ENCODE measurements at regions not wholly inside any gene's neighbourhood (a gene's known extent, or its start where the extent isn't known, plus 50 kb on each side); places are given as distances from the start of the nearest gene placed in this dataset.

DNA sequence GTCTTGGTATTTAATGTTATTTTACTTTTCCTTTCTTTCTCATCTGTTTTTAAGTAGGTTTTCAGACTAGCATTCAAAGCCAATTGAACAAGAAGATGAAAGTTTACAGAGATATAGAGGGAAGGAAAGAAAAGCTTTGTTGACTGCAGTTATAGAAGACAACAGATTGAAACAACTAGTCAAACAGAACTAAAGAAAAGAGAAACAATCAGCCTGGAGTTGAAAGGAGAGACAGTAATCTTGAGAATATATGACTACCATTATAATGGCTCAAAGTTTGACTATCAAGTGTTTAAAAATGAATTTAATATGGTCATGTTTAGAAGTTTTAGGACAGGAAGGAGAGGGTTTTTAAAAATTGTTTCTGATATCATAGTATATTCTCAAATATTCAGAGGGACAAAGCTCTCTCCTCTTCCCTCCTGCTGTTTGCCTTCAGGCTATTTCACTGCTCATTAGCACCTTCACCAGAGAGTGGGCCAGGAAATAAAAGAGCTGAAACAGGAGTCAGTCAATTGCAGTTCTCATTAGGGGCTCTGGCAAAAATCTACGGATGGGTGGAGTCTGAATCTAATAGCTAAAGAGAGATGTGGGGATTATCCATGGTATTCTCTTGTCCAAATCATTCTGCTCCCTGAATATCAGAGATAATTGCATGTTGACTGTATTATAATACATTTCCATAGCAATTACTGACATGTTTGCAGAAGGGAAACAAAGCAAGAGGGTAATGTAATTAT, 577.8 kb downstream of the BRINP3 start:
- DNase-seq (ENCODE audit: low spot score): no peak

DNA sequence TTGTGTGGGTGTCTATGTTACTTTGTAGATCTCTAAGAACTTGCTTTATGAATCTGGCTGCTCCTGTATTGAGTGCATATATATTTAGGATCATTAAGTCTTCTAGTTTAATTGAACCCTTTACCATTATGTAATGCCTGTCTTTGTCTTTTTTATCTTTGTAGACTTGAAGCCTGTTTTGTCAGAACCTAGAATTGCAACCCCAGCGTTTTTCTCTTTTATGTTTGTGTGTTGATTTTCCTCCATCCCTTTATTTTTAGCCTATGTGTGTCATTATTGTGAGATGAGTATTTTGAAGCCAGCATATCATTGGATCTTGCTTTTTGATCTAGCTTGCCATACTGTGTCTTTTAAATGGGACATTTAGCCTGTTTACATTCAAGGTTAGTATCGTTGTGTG, 573.2 kb downstream of the BRINP3 start:
- DNase-seq (ENCODE audit: low spot score): no peak

DNA sequence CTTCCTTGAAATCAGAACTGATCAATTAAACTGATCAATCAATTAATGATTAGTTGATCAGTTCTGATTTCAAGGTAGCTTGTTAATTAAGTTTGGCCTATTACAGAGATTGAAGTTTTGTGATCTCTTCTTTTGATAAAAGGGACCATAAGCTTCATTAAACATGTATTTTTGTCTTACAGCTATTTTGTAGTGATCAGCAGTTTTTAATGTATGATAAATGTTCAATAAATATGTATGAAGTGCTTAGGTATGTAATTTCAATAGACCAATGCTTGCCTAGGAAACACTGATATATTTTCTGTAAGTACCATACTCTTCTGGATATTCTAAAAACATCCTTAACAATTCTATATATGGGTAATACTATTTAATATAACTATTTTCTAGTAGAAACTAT, 569.6 kb downstream of the BRINP3 start:
- DNase-seq (ENCODE audit: low spot score): no peak

DNA sequence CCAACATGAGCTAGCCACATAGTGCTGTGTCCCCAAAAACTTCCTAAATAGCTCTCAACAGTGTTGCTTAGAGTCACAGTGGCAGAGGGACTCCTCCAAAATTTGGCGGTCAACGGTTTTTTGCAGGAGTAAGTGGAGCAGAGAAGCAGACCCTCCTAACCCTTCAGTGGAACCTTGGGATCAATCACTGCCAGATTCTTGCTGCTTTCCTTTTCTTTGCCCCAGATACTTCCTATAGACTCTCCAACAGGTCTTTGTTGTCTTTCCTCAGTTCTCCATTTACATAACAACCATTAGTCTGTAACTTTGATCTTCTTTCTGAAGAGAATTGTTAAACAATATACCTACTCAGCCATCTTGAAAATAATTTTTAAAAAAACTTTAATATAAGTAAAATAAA, 556.1 kb downstream of the BRINP3 start:
- DNase-seq (ENCODE audit: low spot score): no peak

DNA sequence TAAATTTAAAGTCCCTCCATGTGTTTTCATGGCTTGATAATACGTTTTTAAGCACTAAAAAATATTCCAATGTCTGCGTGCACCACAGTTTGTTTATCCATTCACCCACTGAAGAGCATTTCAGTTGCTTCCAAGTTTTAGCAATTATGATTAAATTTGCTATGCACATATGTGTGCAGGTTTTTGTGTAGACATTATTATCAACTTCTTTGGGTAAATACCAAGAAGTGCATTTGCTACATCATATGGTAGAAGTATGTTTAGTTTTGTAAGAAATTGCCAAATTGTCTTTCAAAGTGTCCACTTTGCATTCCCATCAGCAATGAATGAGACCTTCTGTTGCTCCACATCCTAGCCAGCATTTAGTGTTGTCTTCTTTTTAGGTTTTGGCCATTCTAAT, 550.0 kb downstream of the BRINP3 start:
- no peak for DNase-seq (ENCODE audit: low spot score)

DNA sequence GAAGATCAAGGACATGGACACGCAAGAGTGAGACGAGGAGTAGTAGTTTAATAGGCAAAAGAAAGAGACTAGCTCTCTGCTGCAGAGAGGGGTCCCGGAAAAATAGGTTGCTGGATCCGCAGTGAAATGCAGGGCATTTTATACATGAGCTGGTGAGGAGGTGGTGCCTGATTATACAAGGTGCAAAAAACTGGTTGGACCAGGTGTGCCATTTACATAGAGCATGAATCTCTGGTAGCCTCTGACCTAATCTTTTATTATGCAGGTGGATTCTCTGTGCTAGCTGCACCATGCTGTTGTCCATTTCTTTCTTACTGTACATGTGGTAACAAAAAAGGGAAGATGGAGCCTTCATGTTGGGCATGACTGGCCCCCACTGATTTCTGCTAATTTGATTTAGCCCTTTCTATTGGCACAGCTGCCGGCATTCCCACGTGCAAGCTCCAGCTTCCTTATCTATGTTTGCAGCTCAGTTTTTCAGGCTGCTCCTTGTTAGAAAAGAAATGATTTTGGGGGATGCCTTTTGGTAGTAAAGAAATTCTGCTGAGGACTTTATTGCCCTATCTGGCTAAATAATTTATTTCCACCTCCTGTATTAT, 548.1 kb downstream of the BRINP3 start:
- no peak for DNase-seq (ENCODE audit: low spot score)

DNA sequence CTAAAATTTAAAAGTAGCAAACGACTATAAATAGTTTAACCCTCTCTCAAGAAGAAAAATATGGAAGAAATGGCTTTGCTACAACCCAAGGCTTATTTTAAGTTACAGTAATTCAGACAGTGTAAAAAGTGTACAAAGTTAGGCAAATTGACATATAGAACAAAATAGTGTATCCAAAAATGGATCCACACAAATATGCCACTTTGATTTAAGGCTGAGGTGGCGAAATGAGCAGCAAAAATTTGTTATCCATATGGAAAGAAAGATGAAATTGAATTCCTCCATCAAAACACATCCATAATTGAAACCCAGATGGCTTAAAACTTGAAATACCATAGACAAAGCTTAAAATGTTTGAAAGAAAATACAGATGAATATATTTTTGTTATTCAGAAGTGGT, 540.8 kb downstream of the BRINP3 start:
- DNase-seq (ENCODE audit: low spot score): no peak

DNA sequence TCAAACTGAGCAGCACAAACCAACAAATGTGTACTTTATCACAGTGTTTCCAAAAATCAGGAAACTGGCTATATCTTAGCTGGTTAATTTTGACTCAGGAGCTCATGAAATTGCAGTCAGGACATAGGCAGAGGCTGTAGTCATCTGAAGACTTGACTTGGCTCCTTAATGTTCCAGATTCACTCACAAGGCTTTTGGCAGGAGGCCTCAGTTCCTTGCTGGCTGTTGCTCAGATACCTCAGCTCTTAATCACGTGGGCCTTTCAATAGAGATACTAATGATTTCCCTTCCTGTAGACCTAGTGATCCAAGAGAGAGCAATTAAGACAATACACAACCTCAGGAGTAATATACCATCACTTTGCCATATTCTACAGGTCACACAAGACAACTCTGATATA, 537.7 kb downstream of the BRINP3 start:
- no peak for DNase-seq (ENCODE audit: low spot score)

DNA sequence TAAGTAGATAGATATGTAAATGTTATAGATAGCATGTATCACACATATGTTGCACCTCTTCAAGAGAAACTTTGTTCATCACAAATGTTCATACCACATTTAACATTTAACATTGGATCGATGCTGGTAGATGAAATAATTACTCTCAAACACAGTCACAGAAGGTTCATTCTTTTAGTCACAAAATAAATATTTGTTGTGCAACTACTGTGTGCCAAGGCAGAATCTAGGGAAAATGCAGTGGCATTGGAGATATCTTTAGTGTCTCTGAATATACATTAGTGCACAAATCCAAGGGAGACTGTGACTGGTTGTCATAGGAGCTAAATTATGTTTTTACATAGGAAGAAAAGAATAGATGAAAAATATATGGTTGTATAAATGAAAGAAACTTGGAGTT, 535.7 kb downstream of the BRINP3 start:
- no peak for DNase-seq (ENCODE audit: low spot score)

DNA sequence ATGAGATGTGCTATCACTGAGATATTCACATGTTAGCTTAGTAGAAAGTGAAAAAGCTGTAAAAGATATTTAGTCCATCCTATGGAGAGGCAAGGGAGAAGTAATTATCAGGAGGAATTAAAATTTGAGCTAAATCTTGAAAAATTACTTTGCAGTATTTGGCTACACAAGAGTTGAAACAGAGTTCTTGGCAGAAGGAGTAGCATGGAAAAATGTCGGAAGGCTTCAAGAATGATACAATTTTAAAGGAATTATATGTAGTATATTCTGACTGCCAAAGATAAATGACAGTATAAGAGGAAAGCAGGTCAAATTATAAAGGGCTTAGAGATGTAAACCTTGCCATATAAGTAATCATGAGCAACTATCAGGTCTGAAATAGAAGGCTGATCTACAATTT, 518.9 kb downstream of the BRINP3 start:
- DNase-seq (ENCODE audit: low spot score): no peak

DNA sequence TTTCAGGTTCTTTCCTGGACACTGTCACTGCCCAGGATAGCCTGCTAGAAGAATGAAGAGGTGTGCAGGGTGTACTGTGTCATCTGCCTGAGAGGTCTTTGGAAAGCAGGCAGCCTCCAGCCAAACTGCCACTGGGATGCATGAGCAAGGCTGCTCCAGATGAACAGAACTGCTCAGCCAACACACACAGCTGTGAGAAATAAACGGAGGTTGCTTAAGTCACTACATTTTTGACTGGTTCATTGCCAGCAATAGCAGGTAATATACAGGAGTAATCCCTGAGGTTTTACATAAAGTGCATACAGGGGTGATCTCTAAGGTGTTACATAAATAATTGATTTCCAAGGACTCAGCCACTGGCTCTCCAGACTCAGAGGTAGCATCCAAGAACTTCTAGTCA, 516.9 kb downstream of the BRINP3 start:
- DNase-seq (ENCODE audit: low spot score): no peak

DNA sequence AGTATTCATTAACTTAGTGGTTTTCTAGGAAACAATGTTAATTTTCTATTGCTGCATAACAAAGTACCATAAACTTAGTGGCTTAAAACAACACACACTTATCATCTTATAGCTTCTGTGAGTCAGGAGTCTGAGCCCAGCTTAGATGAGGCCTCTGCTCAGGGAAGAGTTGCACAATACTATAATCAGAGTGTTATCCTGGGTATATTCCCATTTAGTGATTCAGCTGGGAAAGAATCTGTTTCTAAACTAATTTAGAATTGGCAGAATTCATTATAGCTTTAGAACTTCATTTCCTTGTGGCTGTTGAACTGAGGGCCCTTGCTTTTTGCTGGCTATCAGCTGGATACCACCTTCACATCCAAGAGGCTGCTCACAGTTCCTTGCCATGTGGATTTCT, 515.5 kb downstream of the BRINP3 start:
- no peak for DNase-seq (ENCODE audit: low spot score)

DNA sequence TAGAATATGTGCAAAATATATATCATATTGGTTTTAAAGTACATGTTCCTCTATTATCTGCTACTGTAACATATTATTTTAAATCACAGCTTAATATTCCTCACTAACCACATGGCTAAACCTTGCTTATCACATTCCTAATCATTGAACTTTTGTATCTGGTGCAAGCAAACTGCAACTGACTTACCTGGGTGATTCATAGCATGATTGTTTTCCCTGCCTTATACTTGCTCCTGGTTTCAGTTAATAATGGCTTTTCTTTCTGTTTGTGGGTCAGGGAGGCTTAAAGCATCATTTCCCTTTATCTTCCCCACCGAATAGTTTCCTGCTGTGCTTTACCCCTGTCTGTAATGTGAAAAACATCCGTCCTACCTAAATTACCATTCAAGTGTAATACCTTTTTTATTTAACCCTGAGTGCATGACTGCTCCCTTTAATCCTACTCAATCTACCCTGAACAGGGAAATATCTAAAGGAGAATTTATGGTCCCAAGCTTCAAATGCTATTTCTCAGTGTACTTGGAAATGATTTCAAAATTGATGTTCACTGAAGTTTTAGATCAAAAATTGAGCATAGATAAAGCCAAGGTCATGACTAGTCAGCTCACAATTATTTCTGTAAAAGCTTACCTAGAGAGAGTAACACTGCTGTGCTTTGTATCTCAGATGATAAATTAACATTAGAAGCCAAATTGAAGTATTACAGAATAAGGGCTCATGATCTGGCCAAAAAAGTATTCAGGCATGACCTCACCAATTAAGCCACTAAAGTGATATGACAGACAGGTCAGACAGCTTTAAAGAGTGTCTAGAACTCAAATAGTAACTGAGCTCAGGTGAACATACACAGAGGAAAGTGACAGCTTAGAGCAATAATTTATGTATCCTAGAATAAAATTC, 507.1 kb downstream of the BRINP3 start:
- DNase-seq (ENCODE audit: low spot score): no peak

DNA sequence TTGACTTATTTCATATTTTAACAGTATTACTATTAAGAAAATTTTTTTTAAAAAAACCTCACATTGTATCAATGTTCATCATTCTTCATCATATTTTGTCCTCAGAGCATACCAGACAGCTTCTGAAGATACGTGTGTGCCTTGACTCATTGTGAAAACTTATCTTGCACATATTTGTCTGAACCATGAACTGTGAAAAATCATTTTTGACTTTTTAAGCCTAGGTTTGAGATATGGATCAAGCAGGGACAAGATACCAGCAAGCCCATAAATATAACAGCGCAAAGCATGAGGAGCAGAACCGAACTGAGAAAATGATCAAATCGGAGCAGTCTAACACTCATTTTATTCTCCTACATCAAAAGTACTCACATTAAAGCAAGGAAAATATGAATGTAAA, 506.0 kb downstream of the BRINP3 start:
- DNase-seq (ENCODE audit: low spot score): no peak

DNA sequence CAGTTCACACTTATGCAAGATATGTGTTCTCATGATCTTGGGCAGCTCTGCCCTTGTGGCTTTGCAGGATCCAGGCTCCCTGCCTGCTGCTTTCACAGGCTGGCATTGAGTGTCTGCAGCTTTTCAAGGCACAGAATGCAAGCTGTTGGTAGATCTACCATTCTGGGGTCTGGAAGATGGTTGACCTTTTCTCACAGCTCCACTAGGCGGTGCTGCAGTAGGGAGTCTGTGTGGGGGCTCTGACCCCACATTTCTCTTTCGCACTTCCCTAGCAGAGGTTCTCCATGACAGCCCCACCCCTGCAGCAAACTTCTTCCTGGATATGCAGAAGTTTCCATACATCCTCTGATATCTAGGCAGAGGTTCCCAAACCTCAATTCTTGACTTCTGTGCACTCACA, 500.5 kb downstream of the BRINP3 start:
- DNase-seq (ENCODE audit: low spot score): no peak

DNA sequence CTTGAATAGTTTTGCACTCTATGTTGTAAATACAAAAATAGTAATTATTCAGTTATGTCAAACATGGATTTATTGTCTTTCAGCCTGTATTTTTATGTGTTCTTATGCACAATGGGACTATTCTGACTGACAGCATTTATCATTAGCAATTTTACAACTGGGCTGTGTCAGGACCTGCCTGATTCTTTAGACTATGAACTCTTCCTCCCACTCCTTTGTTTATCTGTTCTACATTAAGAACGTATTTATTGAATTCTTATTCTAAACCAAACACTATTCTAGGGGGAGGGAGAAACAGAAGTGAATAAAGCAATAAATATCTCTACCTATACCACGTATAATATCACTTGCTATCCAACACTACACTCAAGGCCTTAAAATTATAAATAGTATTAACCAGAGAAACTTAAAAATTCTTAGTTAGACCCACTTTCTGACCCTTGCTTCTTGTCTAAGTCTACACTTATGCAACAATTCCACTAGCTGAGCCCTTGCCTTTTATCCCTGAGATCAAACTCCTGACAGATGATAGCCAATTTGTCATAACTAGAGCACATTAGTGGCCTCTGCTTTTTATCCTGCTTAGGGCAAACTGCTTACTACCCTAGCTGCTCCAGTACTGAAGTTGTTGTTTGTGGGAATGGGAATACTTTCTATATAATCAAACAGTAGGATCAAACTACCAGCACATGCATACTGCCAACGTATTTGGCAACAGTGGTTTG, 494.3 kb downstream of the BRINP3 start:
- no peak for DNase-seq (ENCODE audit: low spot score)

DNA sequence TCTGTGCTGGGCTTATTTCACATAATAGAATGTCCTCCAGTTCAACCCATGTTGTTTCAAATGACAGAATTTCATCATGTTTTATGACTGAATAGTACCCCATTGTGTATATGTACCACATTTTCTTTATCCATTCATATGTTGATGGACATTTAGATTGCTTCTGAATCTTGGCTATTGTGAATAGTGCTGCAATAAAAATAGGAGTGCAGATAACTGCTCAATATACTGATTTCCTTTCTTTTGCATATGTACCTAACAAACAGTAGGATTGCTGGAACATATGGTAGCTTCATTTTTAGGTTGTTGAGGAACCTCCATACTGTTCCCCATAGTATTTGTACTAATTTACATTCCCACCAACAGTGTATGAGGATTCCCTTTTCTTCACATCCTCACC, 491.1 kb downstream of the BRINP3 start:
- no peak for DNase-seq (ENCODE audit: low spot score)

DNA sequence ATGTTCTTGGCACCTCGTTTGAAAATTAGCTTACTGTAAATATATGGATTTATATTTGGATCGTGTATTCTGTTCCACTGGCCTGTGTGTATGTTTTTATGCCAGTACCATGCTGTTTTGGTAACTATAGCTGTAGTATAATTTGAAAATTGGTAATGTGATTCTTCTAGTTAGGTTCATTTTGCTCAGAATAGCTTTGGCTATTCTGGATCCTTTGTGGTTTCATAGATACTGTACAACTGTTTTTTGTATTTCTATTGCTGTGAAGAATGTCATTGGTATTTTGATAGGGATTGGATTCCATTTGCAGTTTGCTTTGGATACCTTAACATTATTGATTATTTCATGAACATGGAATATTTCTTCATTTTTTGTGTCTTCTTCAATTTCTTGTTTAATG, 490.2 kb downstream of the BRINP3 start:
- DNase-seq (ENCODE audit: low spot score): no peak

DNA sequence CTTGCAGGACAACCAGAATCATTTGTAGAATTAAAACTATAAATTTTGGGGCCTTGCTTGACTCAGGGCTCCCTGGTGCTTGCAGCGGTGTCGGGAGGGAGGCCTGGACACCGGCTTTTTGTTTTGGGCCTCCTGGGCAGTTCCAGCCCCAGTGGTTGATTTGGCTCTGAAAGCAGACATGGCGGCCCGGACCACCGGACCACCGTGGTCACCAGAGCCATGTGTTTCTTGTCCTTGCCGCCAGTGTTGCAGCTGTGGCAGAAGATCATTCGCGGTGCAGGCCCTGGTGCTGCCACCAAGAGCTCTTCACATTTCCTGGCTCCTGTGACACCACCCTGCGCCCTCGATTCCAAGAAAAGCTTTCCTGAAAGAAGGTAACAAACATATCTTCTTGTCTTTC, 484.8 kb downstream of the BRINP3 start:
- DNase-seq (ENCODE audit: low spot score): no peak

DNA sequence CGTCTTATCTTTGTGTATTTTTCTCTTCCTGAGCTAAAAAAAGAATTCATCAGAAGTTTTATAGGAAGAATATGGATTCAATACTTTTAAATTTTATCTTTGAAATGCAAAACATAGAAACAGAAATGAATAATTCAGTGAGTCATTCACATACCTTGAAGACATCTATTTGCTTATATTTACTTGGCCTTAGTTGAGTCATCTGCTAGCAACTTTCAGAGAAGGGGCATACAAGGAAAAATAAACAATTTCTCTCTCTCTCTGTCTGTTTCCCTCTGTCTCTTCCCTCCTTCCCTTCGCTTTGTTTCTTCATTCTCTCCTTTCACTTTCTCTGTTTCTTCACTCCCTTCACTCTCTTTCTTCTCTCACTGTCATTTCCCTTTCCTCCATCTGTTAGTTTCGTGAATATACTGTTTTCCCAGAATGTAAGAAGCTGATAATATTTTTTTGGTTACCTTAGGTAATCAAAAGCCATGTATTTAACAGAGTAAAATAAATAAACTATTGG, 477.2 kb downstream of the BRINP3 start:
- no peak for DNase-seq (ENCODE audit: low spot score)

DNA sequence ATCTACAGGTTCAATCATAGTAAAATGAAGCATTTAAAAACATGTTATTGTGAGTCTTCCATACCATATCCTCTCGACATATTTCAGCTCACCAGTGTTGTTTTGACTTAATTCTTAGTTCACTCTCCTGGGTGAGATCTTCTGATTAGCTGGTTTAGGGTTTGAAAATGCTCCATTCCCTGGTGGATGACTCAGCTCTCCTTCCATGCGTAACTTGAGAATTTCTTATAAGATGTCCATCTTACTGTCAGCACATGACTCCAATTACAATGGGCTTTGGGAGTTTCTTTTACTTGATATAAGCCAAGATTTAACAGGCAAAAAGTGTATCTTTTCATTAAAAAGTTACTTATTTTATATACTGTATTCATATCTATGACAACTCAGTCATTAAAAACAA, 476.5 kb downstream of the BRINP3 start:
- no peak for DNase-seq (ENCODE audit: low spot score)

DNA sequence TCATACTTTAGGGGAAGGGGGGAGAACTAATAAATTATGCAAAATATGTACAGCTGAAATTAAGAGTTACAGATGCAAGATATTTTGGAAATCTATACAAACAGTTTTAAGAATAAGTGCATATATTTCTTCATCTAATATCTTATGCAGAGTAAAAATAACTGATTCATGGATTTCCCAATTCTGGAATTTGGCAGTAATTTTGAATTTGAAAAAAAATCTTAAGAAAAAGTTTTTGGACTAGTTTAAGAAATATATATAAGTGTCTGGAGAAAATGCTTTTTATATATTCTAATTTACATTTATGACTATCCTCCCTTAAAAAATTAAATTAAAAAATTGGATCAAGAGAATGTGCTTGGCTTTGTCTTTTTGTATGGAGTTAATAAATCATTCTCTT, 474.3 kb downstream of the BRINP3 start:
- DNase-seq (ENCODE audit: low spot score): no peak

Data from D341Med (cell line).